ENCODE measurements at regions not wholly inside any gene's neighbourhood (a gene's known extent, or its start where the extent isn't known, plus 50 kb on each side); places are given as distances from the start of the nearest gene placed in this dataset.

DNA sequence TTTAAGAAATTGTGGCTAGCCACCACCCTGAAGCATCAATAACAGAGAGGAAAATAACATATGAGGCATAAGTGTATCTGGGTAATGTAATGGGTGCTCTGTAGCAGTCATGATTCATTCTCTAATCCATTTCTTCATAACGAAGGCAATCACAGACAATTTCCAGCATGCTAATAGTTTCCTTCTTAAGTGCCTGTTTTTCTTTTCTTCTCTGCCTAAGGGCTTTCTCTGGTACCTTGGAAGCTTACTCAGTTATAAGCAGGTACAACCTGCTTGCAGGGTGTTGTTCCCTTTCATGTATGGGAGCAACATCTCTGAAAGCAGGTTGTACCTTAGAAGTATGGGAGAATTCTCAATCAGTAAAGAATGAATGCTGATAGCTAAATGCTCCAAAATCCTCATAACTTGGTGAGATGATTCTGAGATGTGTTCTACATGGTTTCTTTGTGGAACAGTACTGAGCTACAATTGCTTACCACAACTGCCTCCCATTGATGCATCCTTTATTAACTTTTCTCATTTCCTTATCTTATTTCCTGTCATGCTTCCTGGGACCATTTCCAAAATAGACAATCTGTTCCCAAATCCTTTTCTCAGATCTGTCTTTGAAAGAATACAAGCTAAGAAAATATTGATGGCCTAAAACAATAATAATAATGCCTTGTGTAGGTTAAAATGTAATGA is 247.6 kb downstream of the PAPSS1 start:
- TF ChIP-seq, protein P1, sequence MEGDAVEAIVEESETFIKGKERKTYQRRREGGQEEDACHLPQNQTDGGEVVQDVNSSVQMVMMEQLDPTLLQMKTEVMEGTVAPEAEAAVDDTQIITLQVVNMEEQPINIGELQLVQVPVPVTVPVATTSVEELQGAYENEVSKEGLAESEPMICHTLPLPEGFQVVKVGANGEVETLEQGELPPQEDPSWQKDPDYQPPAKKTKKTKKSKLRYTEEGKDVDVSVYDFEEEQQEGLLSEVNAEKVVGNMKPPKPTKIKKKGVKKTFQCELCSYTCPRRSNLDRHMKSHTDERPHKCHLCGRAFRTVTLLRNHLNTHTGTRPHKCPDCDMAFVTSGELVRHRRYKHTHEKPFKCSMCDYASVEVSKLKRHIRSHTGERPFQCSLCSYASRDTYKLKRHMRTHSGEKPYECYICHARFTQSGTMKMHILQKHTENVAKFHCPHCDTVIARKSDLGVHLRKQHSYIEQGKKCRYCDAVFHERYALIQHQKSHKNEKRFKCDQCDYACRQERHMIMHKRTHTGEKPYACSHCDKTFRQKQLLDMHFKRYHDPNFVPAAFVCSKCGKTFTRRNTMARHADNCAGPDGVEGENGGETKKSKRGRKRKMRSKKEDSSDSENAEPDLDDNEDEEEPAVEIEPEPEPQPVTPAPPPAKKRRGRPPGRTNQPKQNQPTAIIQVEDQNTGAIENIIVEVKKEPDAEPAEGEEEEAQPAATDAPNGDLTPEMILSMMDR (IDR thresholded peaks at IDR 0.05), result no peak
- H3K4me3 ChIP-seq, result no peak overlapping the region
- no peak for DNase-seq (ENCODE audit: low spot score)
- H3K27ac ChIP-seq, result no peak overlapping the region

DNA sequence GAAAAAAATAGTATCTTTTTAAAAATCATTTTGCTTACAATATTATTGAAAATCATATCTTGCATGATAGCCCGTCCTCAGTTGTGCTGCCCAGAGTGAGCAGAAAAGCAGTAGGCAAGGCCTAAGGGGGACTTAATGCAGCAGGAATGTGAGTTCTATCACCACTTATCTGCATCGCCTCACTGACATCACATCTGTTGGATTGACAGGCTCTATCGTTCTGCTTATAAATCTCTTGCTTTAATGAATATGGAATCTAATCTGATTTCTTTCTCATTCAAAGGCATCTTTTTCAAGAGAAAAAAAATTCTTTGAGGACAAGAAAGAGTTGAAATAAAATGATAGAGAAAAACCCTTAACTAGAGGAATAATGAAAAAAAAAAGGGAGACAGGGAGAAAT is 249.9 kb downstream of the PAPSS1 start:
- Histone ChIP-seq H3K27ac (no peak overlapping the region), H3K4me3 (no peak overlapping the region)
- TF ChIP-seq, protein P1 (IDR thresholded peaks at IDR 0.05), result no peak
- no peak for DNase-seq (ENCODE audit: low spot score)

DNA sequence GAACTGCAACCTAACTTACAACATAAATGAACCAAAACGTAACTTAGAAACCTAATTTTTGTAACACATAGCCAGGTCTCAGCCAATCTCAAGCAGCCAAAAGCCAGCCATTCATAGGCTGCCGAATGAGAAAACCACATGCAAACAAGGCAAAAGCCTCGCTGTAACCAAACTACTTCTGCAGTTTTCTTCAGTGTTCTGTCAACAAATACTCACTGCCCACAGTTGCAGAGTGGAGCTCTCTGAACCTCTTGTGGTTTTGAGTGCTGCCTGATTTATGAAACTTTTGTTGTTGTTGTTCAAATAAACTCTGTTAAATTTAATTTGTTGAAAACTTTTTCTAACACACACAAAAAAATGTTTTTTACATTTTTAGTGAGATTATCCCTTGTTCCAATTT is 251.2 kb downstream of the PAPSS1 start:
- TF ChIP-seq, protein P1 (IDR thresholded peaks at IDR 0.05), result no peak
- Histone ChIP-seq H3K27ac (no peak overlapping the region), H3K4me3 (no peak overlapping the region)
- no peak for DNase-seq (ENCODE audit: low spot score)

DNA sequence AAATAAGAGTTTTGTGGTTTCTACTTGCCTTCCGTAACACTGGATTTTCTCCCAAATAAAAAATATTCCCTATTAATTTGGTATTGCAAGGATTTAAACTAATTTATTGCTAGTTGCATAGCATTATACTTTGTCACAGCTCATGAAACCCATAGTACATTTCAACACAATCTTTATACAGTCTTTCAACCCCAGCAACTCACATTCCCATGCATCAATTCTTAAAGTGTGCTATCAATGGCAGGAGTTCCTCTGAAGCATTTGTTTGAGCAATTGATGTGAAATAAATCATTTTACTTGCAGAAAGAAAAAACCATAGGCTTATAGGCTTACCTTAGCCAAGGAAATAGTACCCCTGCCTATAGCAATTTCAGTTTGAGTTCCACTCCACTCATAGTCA is 251.9 kb downstream of the PAPSS1 start:
- no peak overlapping the region for H3K4me3 ChIP-seq
- TF ChIP-seq, protein P1 (IDR thresholded peaks at IDR 0.05), result no peak
- H3K27ac ChIP-seq, result no peak overlapping the region
- DNase-seq (ENCODE audit: low spot score), result no peak

DNA sequence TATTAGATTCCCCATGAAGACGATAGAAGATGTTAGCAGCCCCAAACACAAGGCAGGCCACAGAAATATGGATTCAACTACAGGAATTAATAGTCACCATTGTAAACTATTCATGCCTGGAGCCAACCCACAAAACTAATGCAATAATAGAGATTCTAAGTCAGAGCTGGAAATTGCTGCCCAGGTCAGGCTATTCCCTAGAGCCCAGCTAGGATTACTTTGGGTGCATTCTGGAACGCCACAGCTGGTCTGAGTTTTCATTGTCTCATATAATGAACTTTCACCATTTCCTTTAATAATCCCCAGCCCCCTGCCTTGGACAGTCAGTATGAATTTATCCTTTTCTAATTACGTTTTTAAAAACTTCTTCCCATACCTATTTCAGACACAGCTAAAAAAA is 252.6 kb downstream of the PAPSS1 start:
- TF ChIP-seq, protein P1 (IDR thresholded peaks at IDR 0.05), result no peak
- H3K27ac ChIP-seq, result no peak overlapping the region
- DNase-seq (ENCODE audit: low spot score), result no peak
- no peak overlapping the region for H3K4me3 ChIP-seq

DNA sequence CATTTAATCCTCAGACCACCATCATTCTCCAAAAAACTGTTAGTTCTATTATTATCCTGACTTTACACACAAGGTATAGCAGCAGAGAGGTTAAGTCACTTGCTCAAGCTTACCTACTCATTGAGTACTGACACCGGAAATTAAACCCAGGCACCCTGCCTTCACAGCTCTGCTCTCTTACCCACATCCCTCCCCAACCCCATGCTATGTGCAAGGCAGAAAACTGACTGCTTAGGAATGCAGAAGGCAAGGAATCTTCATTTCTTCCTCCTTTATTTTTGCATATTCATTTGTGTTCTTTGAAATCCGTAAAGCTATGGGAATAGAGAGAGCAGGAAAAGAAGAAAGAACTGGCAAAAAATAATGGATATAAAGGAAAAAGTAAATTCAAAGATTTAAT is 261.8 kb downstream of the PAPSS1 start:
- Histone ChIP-seq H3K27ac (no peak overlapping the region), H3K4me3 (no peak overlapping the region)
- no peak for DNase-seq (ENCODE audit: low spot score)
- TF ChIP-seq, protein P1 (IDR thresholded peaks at IDR 0.05), result no peak

DNA sequence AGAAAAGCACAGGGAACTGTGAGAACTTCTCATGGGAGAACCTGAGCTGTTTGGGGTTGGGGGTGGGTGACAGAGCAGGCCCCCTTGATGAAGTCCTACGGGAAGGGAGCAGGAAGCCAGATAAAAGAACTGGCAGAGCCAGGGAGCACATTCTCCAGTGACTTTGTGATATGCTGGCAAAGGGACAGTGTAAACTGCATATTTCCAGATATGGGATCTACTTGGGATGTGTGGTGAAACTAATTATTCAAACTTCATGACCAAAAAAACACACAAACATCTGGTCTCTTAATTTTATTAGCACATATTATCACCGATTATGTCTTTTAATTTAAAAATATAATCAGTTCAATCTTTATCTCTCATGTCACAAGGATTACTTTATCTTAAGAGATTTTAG is 266.0 kb downstream of the PAPSS1 start:
- Histone ChIP-seq H3K4me3 (no peak overlapping the region), H3K27ac (no peak overlapping the region)
- no peak for DNase-seq (ENCODE audit: low spot score)
- TF ChIP-seq, protein P1 (IDR thresholded peaks at IDR 0.05), result no peak

All from coronary artery (tissue), 2 donors.